Activated naive CD4-positive, alpha-beta T cell treated with anti-CD3 and anti-CD28 coated beads, Interleukin-2, amount 10 ng/mL, durations not matched to agents 7 days and 5 days (primary cell): ENCODE measurements at regions not wholly inside any gene's neighbourhood (a gene's known extent, or its start where the extent isn't known, plus 50 kb on each side); places are given as distances from the start of the nearest gene placed in this dataset.
A peak's percentile ranks its signal among the peaks of the same experiment; 100 is the strongest.

Source experiments
- CTCF ChIA-PET: fragments of 350-600 bp; sonication (Branson Sonifier 250); formaldehyde crosslinking; loops from one replicate; lab custom pipeline; 2021; ENCODE audit warnings: antibody characterized with exemption; lab: Charles Lee
- DNase-seq: peaks from one replicate; pipeline ENCODE4 v3.0.0-alpha.2; 2020
- H3K27ac Mint-ChIP-seq: one replicate; pipeline ENCODE4 v1.8.0; 2021; ENCODE audit warnings: mild to moderate bottlenecking, moderate library complexity, mixed read lengths
- H3K27me3 Mint-ChIP-seq: one replicate; pipeline ENCODE4 v1.8.0; 2021; ENCODE audit warnings: mild to moderate bottlenecking, mixed read lengths
- H3K36me3 Mint-ChIP-seq: one replicate; pipeline ENCODE4 v1.8.0; 2021; ENCODE audit warnings: mixed read lengths
- H3K4me1 Mint-ChIP-seq: one replicate; pipeline ENCODE4 v1.8.0; 2021; ENCODE audit warnings: mixed read lengths
- H3K4me3 Mint-ChIP-seq: one replicate; pipeline ENCODE4 v1.8.0; 2021; ENCODE audit warnings: mild to moderate bottlenecking, moderate library complexity, mixed read lengths
- H3K9me3 Mint-ChIP-seq: one replicate; pipeline ENCODE4 v1.8.0; 2021; ENCODE audit warnings: mixed read lengths

DNA sequence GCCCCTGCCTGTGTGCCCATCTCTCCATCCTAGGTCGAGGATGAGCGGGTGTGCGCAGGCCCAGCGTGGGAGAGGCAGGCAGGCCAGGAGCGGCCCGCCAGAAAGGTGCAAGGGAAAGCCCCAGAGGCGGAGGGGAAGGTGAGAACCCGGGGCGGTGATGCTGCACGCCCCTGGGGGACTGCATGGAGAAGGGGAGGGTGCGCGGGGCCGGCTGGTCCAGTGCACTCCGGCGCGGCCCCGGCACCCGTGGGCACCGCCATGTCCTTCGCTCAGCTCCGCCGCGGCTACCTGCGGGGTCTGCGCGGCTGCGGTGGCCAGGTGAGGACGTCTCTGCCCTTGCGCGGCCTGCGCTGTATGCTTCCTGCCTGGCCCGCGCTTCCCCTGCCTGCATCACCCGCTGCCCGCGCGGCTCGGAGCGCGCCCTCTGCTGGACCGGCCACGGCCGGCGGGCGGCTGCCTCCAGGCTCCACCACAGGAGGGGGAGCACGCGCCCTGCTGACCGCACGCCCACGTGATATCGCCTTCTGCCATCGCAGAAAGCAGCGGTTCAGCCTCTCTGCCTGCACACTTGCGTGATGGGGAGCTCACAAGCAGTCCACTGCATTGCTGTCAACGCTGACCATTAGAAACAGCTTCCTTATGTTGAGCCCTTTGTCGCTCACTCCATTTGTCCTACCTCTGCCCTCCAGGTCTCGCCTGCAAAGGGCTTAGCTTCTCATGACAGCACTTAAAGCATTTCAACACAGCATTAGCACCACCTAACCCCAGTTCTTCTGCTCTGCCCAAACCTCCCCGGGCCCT lies 73.9 kb downstream of the CXCL12 start:
- peaks cover 13% of the 10 kb centered on the region for H3K27me3 Mint-ChIP-seq
- peak; percentile 70 for DNase-seq
- CTCF ChIA-PET = interaction anchor here (0.6 to 3.4 kb wide), 5 partner anchors 9 to 621 kb away, joined by 3 to 12 read pairs (median 3); no protein-coding TSS in a partner anchor
- no peaks in the 10 kb centered on the region for H3K36me3 Mint-ChIP-seq
- H3K27ac Mint-ChIP-seq = no peak overlapping the region
- no peak overlapping the region for H3K4me3 Mint-ChIP-seq
- peaks cover 7% of the 10 kb centered on the region for H3K4me1 Mint-ChIP-seq
- H3K9me3 Mint-ChIP-seq = no peaks in the 10 kb centered on the region

GRCh38 chr10:44309939-44310761 lies 74.7 kb downstream of the CXCL12 start:
- no peaks in the 10 kb centered on the region for H3K36me3 Mint-ChIP-seq
- no peak overlapping the region for H3K4me3 Mint-ChIP-seq
- peaks cover 13% of the 10 kb centered on the region for H3K27me3 Mint-ChIP-seq
- no peak for DNase-seq
- CTCF ChIA-PET = interaction anchor here (0.6 to 3.4 kb wide), 6 partner anchors 9 to 623 kb away, joined by 3 to 12 read pairs (median 4); no protein-coding TSS in a partner anchor
- no peak overlapping the region for H3K27ac Mint-ChIP-seq
- H3K4me1 Mint-ChIP-seq = peaks cover 7% of the 10 kb centered on the region
- no peaks in the 10 kb centered on the region for H3K9me3 Mint-ChIP-seq

- no peak for DNase-seq
- peaks cover 7% of the 10 kb centered on the region for H3K4me1 Mint-ChIP-seq
- H3K27ac Mint-ChIP-seq = no peak overlapping the region
- peaks cover 13% of the 10 kb centered on the region for H3K27me3 Mint-ChIP-seq
- H3K36me3 Mint-ChIP-seq = no peaks in the 10 kb centered on the region
- CTCF ChIA-PET = interaction anchor here (0.6 to 1.2 kb wide), 2 partner anchors 503 to 623 kb away, joined by 3 to 4 read pairs; no protein-coding TSS in a partner anchor
- no peak overlapping the region for H3K4me3 Mint-ChIP-seq
- H3K9me3 Mint-ChIP-seq = no peaks in the 10 kb centered on the region
Observed at GRCh38 chr10:44309361-44309760, 75.5 kb downstream of the CXCL12 start.

DNA sequence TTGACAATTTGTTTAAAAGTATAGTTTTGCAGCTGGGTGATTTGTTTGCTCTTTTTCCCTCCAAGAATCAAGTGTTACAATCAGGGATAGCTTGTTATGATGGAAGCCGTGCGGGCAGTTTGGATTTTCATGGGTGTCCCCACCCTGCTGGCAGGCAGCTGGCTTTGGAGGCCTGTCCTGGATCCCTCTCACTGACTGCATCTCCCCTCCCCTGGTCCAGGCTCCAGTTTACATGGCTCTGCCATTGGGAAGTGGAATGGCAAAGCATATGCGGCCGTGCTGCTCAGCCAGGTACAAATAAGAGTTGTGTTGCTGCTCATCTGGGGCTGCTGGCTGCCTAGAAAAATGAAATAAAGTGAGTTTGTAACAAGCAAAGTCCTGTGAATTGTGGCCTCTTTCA lies 76.0 kb downstream of the CXCL12 start:
- H3K27ac Mint-ChIP-seq = no peak overlapping the region
- H3K27me3 Mint-ChIP-seq = peaks cover 13% of the 10 kb centered on the region
- DNase-seq = no peak
- CTCF ChIA-PET = interaction anchor here (0.6 to 1.2 kb wide), 2 partner anchors 503 to 622 kb away, joined by 3 to 4 read pairs; no protein-coding TSS in a partner anchor
- H3K4me1 Mint-ChIP-seq = peaks cover 7% of the 10 kb centered on the region
- no peaks in the 10 kb centered on the region for H3K36me3 Mint-ChIP-seq
- H3K4me3 Mint-ChIP-seq = no peak overlapping the region
- H3K9me3 Mint-ChIP-seq = no peaks in the 10 kb centered on the region

- CTCF ChIA-PET = no interaction called here
- Mint-ChIP-seq H3K27ac (no peak overlapping the region), H3K27me3 (peaks cover 13% of the 10 kb centered on the region), H3K9me3 (no peaks in the 10 kb centered on the region), H3K4me3 (no peak overlapping the region), H3K4me1 (peaks cover 7% of the 10 kb centered on the region), H3K36me3 (no peaks in the 10 kb centered on the region)
- DNase-seq = no peak
Observed at GRCh38 chr10:44307691-44308090, 77.2 kb downstream of the CXCL12 start.

- peaks cover 10% of the 10 kb centered on the region for H3K27me3 Mint-ChIP-seq
- no peak overlapping the region for H3K4me3 Mint-ChIP-seq
- no peak overlapping the region for H3K27ac Mint-ChIP-seq
- H3K36me3 Mint-ChIP-seq = no peaks in the 10 kb centered on the region
- DNase-seq = no peak
- H3K9me3 Mint-ChIP-seq = no peaks in the 10 kb centered on the region
- peaks cover 7% of the 10 kb centered on the region for H3K4me1 Mint-ChIP-seq
- CTCF ChIA-PET = no interaction called here
Observed at GRCh38 chr10:44306762-44307161, 78.1 kb downstream of the CXCL12 start.

DNA sequence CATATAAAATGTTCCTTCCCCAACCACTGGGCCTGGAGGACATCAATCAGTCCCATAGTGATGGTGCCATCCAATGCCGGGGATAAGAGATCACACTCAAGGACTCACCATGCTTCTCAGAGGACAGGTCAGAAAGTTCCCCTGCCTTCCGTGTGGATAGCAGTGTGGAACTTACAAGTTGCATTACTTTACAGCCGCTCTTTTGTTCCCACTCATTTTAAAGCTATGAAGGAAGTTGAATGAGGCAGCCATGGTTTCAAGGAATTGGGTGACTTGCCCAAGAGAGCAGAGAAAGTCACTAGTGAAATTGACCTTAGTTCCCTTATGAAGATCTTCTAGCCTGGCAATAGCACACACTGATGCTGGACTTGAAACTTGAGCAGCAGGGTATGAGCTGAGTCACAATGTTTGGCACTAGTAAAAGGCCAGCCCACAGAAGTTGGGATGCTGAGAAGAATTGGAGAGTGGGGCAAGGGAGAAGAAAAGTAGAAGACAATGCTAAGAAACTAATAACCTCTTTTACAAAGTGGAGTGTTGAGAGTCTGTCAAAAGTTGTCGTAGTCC lies 78.7 kb downstream of the CXCL12 start:
- DNase-seq = no peak
- Mint-ChIP-seq H3K27ac (no peak overlapping the region), H3K4me1 (peaks cover 4% of the 10 kb centered on the region), H3K9me3 (no peaks in the 10 kb centered on the region), H3K27me3 (peaks cover 7% of the 10 kb centered on the region), H3K36me3 (no peaks in the 10 kb centered on the region), H3K4me3 (no peak overlapping the region)
- CTCF ChIA-PET = no interaction called here

DNA sequence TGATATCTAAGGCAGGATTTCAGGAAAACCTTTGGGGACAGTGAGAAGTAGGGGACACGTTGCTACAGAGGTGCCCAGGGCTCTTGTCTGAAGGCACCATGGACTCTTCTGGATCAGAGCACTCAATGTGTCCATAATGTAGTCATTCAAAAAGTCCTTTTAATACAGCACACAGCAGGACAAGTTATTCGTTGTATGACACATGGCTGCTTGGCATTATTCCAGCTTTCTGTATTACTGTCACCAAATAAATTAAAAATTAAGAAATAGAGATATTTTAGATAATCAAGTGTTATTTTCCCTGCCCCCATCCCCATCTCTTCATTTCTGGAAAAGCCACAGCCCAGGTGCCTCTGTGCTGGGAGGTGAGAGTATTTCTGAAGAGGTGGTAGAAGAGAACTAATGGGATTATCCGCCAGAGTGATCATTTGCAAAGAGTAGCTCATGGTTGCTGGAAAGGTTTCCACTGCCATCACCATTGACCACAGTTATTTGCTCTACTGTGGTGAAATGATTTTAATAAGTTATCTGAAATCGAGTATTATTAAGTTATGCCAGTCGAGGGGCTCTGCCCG lies 83.0 kb downstream of the CXCL12 start:
- Mint-ChIP-seq H3K4me3 (no peak overlapping the region), H3K27ac (no peak overlapping the region), H3K27me3 (no peaks in the 10 kb centered on the region), H3K4me1 (no peaks in the 10 kb centered on the region), H3K9me3 (no peaks in the 10 kb centered on the region), H3K36me3 (no peaks in the 10 kb centered on the region)
- DNase-seq = no peak
- CTCF ChIA-PET = interaction anchor here (1.1 kb wide), 1 partner anchor 9 kb away, joined by 4 read pairs; no protein-coding TSS in a partner anchor

GRCh38 chr10:44300666-44301649 lies 83.9 kb downstream of the CXCL12 start:
- CTCF ChIA-PET = interaction anchor here (0.8 to 1.1 kb wide), 3 partner anchors 10 to 86 kb away, joined by 3 to 4 read pairs (median 3); no protein-coding TSS in a partner anchor
- Mint-ChIP-seq H3K36me3 (no peaks in the 10 kb centered on the region), H3K27ac (no peak overlapping the region), H3K9me3 (no peaks in the 10 kb centered on the region), H3K4me1 (no peaks in the 10 kb centered on the region), H3K4me3 (no peak overlapping the region), H3K27me3 (no peaks in the 10 kb centered on the region)
- DNase-seq = no peak

- Mint-ChIP-seq H3K4me1 (no peaks in the 10 kb centered on the region), H3K36me3 (no peaks in the 10 kb centered on the region), H3K9me3 (no peaks in the 10 kb centered on the region), H3K4me3 (no peak overlapping the region), H3K27ac (no peak overlapping the region), H3K27me3 (no peaks in the 10 kb centered on the region)
- CTCF ChIA-PET = no interaction called here
- no peak for DNase-seq
Observed at GRCh38 chr10:44298713-44299112, 86.2 kb downstream of the CXCL12 start.

DNA sequence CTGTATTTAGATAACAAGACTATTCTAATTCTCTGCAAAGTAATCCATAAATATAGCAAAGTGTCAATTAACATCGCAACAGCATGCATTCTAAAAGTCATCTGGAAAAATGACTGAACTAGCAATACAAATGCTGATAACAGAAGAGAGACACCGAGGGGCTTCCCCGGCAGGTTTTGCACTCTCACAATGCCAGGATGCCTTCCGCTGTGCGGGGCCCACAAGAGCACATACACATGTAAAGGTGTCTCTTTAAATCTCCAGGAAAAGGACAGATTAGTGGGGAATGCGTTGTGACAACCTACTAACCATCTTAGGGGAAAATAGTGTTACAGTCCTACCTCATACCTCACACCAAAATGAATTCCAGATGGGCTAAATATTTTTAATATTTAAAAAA lies 86.9 kb downstream of the CXCL12 start:
- no peaks in the 10 kb centered on the region for H3K9me3 Mint-ChIP-seq
- H3K27ac Mint-ChIP-seq = no peak overlapping the region
- CTCF ChIA-PET = no interaction called here
- no peaks in the 10 kb centered on the region for H3K4me1 Mint-ChIP-seq
- H3K27me3 Mint-ChIP-seq = no peaks in the 10 kb centered on the region
- H3K36me3 Mint-ChIP-seq = no peaks in the 10 kb centered on the region
- H3K4me3 Mint-ChIP-seq = no peak overlapping the region
- no peak for DNase-seq

GRCh38 chr10:44295644-44296241 lies 89.2 kb downstream of the CXCL12 start:
- Mint-ChIP-seq H3K4me1 (no peaks in the 10 kb centered on the region), H3K36me3 (no peaks in the 10 kb centered on the region), H3K27ac (no peak overlapping the region), H3K4me3 (no peak overlapping the region), H3K27me3 (peaks cover 15% of the 10 kb centered on the region), H3K9me3 (no peaks in the 10 kb centered on the region)
- DNase-seq = no peak
- CTCF ChIA-PET = no interaction called here
